GM21576 (cell line): ENCODE measurements at regions not wholly inside any gene's neighbourhood (a gene's known extent, or its start where the extent isn't known, plus 50 kb on each side); places are given as distances from the start of the nearest gene placed in this dataset.
A peak's percentile ranks its signal among the peaks of the same experiment; 100 is the strongest.

ENCODE experiments used
- ATAC-seq: cut with Tn5 transposase; IDR thresholded peaks from one replicate; pipeline ENCODE4 v1.9.1; 2021; ENCODE audit warnings: mild to moderate bottlenecking, moderate library complexity; ENCODE audit not compliant: unreplicated experiment

- no peak for ATAC-seq
Observed at GRCh38 chr10:22770270-22770669, 55.9 kb upstream of the PIP4K2A start.

- ATAC-seq, result no peak
Observed at GRCh38 chr10:22767859-22768258, 53.5 kb upstream of the PIP4K2A start.

GRCh38 chr10:22766693-22767092 is 52.3 kb upstream of the PIP4K2A start:
- no peak for ATAC-seq

GRCh38 chr10:22765660-22766547 is 51.5 kb upstream of the PIP4K2A start:
- peak; percentile 74 for ATAC-seq

- ATAC-seq, result no peak
Observed at GRCh38 chr10:22764639-22765038, 50.3 kb upstream of the PIP4K2A start.
